NCI-H2107 treated with DMSO at 0.1 percent for 48 hours (cell line): ENCODE measurements at regions not wholly inside any gene's neighbourhood (a gene's known extent, or its start where the extent isn't known, plus 50 kb on each side); places are given as distances from the start of the nearest gene placed in this dataset.
A peak's percentile ranks its signal among the peaks of the same experiment; 100 is the strongest.
"Not testable (repeated sequence)": the region's sequence is repeated elsewhere in the genome, so short reads cannot be mapped to it uniquely, and the experiment has no call there.

Experiments
- DNase-seq: peaks from one replicate; lab custom pipeline; 2025; ENCODE audit not compliant: unreplicated experiment; lab: John Stamatoyannopoulos, UW

DNA sequence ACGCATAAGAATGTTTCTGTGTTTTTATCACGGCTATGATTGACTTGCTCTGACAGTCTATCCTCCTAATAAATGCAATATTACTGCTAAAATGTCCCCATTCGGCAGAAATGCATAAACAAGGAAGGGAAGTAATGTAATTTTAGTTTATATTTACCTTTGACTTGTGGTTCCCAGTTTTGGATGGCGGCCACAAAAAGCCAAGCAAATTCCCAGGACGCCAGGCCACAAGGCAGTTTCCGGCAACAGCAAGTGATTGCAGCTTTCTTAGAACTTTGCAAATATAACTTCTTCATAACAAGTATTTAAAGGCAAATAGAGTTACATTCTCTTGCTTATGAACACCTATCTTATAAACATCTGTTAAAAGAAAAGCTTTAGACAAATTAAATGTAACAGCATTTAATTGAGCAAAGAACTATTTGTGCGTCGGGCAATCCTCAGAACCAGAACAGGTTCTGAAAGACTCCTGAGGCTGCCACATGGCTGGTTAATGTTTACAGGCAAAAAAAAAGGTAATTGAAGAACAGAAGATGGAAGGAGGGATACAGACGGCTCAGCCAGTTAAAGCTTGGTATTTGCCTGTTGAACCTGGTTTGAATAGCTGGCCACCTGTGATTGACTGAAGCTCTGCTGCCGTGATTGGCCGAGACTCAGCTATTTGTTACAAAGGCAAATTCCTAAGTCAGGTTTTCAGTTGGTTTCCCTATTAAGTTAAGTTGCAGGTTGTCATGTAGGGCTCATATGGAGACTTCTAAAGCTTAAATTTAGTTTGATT is 80.8 kb downstream of the C21orf91 start:
- DNase-seq: no peak

- no peak for DNase-seq
These were observed 83.1 kb downstream of the C21orf91 start for GRCh38 chr21:17736072-17736471.

GRCh38 chr21:17733209-17733608 is 85.9 kb downstream of the C21orf91 start:
- DNase-seq: no peak

GRCh38 chr21:17732306-17732705 is 86.8 kb downstream of the C21orf91 start:
- peak; percentile 6 for DNase-seq

DNA sequence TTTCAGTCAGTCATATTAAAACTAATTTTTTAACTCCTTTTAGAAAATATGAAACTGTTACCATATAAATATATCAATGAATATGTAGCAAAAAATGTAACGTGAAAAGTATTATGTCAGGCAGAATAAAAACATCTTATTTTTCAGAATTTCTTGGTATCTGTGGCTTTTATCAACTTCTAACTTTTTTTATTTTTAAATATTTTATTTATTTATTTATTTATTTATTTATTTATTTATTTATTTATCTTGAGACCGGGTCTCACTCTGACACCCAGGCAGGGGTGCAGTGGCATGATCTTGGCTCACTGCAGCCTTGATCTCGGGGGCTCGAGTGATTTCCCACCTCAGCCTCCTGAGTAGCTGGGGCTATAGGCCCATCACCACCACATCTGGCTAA is 87.6 kb downstream of the C21orf91 start:
- DNase-seq: no peak

GRCh38 chr21:17730782-17731181 is 88.4 kb downstream of the C21orf91 start:
- no peak for DNase-seq

DNA sequence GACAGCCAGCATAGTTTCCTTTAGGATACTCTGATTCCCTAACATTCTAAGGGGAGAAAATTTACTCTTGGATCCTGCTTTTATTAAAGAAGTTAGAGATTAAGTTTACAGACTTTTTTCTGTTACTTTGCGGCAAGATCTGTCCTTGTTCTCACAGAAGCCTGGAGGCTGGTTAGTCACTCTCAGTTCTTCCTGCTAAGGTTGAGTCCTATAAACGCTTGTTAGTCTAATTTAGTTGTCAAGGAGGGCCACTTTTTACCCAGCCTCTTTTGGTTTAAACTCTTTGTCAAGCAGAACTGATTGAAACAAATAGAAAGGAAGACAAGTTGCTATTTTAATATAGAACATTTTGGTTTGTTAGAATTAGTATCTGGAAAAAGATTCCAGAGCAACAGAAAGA is 89.7 kb downstream of the C21orf91 start:
- DNase-seq: no peak

- DNase-seq: no peak
These were observed 91.8 kb downstream of the C21orf91 start for GRCh38 chr21:17727361-17727760.

DNA sequence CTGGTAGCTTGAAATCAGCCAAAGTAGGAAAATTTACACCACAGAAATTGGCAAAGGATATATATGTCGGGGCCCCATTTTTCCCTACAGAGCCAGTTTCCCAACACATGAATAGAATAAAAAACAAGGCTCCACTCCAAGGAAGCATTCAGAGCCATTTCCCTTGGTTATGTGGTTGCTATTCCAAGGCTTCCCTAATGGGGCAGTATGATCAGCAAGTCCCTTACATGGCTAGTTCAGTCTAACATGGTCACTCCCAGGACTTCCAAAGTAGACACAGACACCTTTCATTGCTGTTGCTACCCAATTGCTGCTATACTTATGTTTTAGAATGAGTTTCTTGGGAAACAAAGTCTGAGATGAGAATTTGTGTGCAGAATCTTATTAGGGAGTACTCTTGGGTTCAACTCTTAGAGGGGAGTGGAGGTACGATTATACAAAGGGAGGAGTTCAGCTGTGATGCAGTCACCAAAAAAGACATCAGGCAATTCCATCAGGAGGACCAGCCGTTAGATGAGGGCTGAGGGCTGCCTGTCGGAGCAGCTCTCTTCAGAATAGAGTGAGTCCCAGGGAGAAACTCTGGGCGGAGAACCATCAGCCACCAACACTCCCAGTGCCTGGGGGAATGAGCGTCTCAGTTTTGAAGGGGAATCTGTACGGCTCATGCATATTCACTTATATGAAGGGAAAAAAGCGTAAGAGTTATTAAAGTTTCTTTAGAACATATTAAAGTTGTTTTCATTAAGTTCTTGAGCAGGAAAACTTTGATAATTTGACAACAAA is 92.9 kb downstream of the C21orf91 start:
- DNase-seq: no peak

- DNase-seq: peak; percentile 74
These were observed 93.8 kb downstream of the C21orf91 start for GRCh38 chr21:17725339-17725738.

GRCh38 chr21:17712887-17713286 is 100.2 kb upstream of the BTG3 start:
- DNase-seq: no peak

GRCh38 chr21:17711896-17712295 is 99.2 kb upstream of the BTG3 start:
- DNase-seq: no peak

GRCh38 chr21:17709266-17709611 is 96.5 kb upstream of the BTG3 start:
- no peak for DNase-seq

- DNase-seq: no peak
These were observed 96.0 kb upstream of the BTG3 start for GRCh38 chr21:17708522-17709265.

- DNase-seq: no peak
These were observed 87.0 kb upstream of the BTG3 start for GRCh38 chr21:17699524-17700189.

GRCh38 chr21:17697473-17697872 is 84.8 kb upstream of the BTG3 start:
- DNase-seq: no peak

DNA sequence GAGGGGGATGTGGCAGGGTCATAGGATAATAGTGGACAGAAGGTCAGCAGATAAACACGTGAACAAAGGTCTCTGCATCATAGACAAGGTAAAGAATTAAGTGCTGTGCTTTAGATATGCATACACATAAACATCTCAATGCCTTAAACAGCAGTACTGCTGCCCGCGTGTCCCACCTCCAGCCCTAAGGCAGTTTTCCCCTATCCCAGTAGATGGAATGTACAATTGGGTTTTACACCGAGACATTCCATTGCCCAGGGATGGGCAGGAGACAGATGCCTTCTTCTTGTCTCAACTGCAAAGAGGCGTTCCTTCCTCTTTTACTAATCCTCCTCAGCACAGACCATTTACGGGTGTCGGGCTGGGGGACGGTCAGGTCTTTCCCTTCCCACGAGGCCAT is 81.7 kb upstream of the BTG3 start:
- DNase-seq: not testable (repeated sequence)

DNA sequence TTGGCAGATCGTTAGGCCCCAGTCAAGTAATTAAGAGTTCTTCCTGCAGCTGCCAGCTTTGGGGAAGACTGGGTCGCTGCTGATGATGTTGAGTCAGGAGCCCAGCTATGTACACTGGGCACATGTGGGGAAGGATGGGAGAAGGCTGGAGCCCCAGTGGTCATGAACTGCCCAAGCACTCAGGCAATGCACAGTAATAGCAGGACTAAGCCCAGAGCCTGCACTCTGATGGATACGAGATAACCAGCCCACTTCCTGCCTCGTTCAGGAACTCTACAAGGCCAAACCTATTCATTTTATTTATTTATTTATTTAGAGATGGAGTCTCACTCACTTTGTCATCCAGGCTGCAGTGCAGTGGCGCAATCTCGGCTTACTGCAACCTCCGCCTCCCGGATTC is 81.1 kb upstream of the BTG3 start:
- DNase-seq: no peak

DNA sequence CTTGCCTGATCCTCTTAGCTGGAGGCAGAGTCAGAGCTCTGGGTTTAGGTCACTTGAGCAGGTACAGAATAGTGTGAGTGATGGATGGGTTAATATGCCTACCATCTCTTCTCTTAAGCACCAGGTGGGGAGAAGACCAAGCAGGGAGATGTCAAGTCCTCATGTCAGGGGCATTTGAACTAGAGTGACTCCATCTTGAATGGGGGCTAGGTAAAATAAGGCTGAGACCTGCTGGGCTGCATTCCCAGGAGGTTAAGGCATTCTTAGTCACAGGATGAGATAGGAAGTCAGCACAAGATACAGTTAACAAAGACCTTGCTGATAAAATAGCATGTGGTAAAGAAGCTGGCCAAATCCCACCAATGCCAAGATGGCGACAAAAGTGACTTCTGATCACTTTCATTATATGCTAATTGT is 77.4 kb upstream of the BTG3 start:
- no peak for DNase-seq

DNA sequence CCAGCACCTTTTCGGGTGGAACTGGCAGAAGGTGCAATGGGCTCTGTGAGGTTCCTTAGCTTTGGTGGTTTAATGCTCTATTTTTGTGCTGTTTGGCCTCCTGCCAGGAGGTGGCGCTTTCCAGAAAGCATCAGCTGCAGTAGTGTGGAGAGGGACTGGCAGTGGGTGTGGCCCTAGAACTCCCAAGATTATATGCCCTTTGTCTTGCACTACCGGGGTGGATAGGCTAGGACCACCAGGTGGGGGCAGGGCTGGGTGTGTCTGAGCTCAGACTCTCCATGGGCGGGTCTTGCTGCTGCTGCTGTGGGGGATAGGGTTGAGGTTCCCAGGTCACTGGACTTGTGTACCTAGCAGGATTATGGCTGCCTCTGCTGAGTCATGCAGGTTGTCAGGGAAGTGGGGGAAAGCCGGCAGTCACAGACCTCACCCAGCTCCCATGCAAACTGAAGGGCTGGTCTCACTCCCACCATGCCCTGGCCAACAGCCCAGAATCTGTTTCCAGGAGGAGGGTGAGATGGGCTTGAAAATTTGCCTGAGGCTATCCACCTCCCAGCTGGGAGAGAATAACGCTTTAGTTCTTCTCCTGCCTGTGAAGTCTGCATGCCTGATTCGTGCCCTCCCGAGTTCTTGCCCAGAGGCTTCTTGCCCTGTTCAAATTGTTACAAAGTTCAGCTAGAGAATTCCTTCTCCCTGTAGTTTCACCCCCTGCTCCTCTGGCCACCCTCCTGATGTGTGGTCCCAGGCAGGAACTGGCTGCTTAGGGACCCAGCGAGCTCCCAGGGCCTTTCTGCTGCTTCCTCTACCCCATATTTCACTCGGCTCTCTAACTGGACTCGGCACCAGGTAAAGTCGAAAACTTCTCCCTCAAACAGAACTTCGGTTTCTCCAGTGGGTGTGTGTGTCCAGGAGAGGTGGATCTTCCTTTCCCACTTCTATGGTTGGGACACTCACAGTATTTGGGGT is 76.5 kb upstream of the BTG3 start:
- DNase-seq: peak; percentile 51
